ENCODE measurements at regions not wholly inside any gene's neighbourhood (a gene's known extent, or its start where the extent isn't known, plus 50 kb on each side); places are given as distances from the start of the nearest gene placed in this dataset.
A peak's percentile ranks its signal among the peaks of the same experiment; 100 is the strongest.

DNA sequence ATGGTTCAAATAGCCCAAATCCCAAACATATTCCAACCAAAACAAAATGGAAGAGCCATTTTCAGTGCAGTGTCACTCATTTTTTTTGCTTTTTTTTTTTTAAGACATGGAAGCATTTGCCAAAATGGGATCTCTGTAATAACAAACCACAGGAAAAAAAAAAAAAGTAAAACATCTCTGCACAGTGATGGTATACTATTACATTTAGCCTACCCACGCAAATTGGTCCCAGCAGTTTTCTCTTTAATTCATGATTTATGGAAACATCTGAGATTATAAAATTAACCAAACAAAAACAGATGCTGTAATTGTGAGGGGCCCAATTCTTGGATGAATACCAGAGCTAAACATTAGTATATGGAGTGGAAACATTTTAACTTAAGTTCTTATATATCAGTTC is 566.6 kb downstream of the ZNF608 start:
- peak; percentile 58; the same call in 2 of the 3 replicates for ATAC-seq
- TF ChIP-seq SNAI2 (CRISPR knock-in tag; IDR thresholded peaks at IDR 0.05) (no peak), TCF4 (CRISPR knock-in tag; IDR thresholded peaks at IDR 0.05; ENCODE audit: borderline replicate concordance) (peak; percentile 88), OSR1 (CRISPR knock-in tag; IDR thresholded peaks at IDR 0.05) (no peak), ZC3H10 (CRISPR knock-in tag; IDR thresholded peaks at IDR 0.05) (no peak), CSDC2 (CRISPR knock-in tag; IDR thresholded peaks at IDR 0.05) (no peak), BACH2 (CRISPR knock-in tag; IDR thresholded peaks at IDR 0.05; ENCODE audit: borderline replicate concordance) (no peak), PPARA (CRISPR knock-in tag; IDR thresholded peaks at IDR 0.05; ENCODE audit: borderline replicate concordance) (no peak), ESRRG (CRISPR knock-in tag; IDR thresholded peaks at IDR 0.05) (no peak), RARB (CRISPR knock-in tag; IDR thresholded peaks at IDR 0.05) (no peak), ISL1 (CRISPR knock-in tag; IDR thresholded peaks at IDR 0.05) (peak; percentile 41; the same call in 1 of the 2 replicates)
- TF ChIP-seq, protein P1, sequence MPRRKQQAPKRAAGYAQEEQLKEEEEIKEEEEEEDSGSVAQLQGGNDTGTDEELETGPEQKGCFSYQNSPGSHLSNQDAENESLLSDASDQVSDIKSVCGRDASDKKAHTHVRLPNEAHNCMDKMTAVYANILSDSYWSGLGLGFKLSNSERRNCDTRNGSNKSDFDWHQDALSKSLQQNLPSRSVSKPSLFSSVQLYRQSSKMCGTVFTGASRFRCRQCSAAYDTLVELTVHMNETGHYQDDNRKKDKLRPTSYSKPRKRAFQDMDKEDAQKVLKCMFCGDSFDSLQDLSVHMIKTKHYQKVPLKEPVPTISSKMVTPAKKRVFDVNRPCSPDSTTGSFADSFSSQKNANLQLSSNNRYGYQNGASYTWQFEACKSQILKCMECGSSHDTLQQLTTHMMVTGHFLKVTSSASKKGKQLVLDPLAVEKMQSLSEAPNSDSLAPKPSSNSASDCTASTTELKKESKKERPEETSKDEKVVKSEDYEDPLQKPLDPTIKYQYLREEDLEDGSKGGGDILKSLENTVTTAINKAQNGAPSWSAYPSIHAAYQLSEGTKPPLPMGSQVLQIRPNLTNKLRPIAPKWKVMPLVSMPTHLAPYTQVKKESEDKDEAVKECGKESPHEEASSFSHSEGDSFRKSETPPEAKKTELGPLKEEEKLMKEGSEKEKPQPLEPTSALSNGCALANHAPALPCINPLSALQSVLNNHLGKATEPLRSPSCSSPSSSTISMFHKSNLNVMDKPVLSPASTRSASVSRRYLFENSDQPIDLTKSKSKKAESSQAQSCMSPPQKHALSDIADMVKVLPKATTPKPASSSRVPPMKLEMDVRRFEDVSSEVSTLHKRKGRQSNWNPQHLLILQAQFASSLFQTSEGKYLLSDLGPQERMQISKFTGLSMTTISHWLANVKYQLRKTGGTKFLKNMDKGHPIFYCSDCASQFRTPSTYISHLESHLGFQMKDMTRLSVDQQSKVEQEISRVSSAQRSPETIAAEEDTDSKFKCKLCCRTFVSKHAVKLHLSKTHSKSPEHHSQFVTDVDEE (CRISPR knock-in tag; IDR thresholded peaks at IDR 0.05) = peak; percentile 52; the same call in 1 of the 2 replicates
- TF ChIP-seq, protein P2, sequence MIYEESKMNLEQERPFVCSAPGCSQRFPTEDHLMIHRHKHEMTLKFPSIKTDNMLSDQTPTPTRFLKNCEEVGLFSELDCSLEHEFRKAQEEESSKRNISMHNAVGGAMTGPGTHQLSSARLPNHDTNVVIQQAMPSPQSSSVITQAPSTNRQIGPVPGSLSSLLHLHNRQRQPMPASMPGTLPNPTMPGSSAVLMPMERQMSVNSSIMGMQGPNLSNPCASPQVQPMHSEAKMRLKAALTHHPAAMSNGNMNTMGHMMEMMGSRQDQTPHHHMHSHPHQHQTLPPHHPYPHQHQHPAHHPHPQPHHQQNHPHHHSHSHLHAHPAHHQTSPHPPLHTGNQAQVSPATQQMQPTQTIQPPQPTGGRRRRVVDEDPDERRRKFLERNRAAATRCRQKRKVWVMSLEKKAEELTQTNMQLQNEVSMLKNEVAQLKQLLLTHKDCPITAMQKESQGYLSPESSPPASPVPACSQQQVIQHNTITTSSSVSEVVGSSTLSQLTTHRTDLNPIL (CRISPR knock-in tag; IDR thresholded peaks at IDR 0.05; ENCODE audit: low read depth) = no peak
- TF ChIP-seq, protein P3, sequence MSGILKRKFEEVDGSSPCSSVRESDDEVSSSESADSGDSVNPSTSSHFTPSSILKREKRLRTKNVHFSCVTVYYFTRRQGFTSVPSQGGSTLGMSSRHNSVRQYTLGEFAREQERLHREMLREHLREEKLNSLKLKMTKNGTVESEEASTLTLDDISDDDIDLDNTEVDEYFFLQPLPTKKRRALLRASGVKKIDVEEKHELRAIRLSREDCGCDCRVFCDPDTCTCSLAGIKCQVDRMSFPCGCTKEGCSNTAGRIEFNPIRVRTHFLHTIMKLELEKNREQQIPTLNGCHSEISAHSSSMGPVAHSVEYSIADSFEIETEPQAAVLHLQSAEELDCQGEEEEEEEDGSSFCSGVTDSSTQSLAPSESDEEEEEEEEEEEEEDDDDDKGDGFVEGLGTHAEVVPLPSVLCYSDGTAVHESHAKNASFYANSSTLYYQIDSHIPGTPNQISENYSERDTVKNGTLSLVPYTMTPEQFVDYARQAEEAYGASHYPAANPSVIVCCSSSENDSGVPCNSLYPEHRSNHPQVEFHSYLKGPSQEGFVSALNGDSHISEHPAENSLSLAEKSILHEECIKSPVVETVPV (CRISPR knock-in tag; IDR thresholded peaks at IDR 0.05) = no peak
- TF ChIP-seq, protein P4, sequence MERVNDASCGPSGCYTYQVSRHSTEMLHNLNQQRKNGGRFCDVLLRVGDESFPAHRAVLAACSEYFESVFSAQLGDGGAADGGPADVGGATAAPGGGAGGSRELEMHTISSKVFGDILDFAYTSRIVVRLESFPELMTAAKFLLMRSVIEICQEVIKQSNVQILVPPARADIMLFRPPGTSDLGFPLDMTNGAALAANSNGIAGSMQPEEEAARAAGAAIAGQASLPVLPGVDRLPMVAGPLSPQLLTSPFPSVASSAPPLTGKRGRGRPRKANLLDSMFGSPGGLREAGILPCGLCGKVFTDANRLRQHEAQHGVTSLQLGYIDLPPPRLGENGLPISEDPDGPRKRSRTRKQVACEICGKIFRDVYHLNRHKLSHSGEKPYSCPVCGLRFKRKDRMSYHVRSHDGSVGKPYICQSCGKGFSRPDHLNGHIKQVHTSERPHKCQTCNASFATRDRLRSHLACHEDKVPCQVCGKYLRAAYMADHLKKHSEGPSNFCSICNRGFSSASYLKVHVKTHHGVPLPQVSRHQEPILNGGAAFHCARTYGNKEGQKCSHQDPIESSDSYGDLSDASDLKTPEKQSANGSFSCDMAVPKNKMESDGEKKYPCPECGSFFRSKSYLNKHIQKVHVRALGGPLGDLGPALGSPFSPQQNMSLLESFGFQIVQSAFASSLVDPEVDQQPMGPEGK (CRISPR knock-in tag; IDR thresholded peaks at IDR 0.05; ENCODE audit: borderline replicate concordance) = no peak

DNA sequence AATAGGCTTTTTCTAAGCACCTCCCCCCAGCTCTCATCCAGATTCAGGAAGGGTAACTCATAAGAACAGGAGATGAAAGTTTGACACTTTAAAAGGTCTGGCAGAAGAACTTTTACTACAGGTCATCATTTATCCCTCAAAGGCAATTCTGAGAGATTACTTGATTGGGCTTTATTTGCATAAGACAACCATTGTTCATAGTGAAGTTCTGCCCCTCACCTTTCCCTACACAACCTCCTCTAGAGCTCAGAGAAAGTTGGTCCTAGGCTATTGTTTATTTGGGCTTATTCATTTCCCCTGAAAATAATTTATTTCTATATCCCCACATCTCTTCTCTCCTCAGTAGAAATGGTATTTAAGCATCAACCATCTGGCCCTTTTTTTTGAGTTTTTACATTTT is 568.4 kb downstream of the ZNF608 start:
- no peak for TF ChIP-seq BACH2 (CRISPR knock-in tag; IDR thresholded peaks at IDR 0.05; ENCODE audit: borderline replicate concordance)
- TF ChIP-seq, protein P1 (CRISPR knock-in tag; IDR thresholded peaks at IDR 0.05) = no peak
- no peak for TF ChIP-seq ZFP30 (CRISPR knock-in tag; IDR thresholded peaks at IDR 0.05)
- no peak for TF ChIP-seq PPARA (CRISPR knock-in tag; IDR thresholded peaks at IDR 0.05; ENCODE audit: borderline replicate concordance)
- TF ChIP-seq ARNTL (CRISPR knock-in tag; IDR thresholded peaks at IDR 0.05; ENCODE audit: borderline replicate concordance, low read depth) = no peak
- TF ChIP-seq SNAI2 (CRISPR knock-in tag; IDR thresholded peaks at IDR 0.05) = no peak
- TF ChIP-seq ISL1 (CRISPR knock-in tag; IDR thresholded peaks at IDR 0.05) = no peak
- TF ChIP-seq OSR1 (CRISPR knock-in tag; IDR thresholded peaks at IDR 0.05) = no peak
- TF ChIP-seq ZNF565 (CRISPR knock-in tag; conservative IDR thresholded peaks at IDR 0.05; ENCODE audit: low read depth) = no peak
- TF ChIP-seq, protein P4 (CRISPR knock-in tag; IDR thresholded peaks at IDR 0.05; ENCODE audit: borderline replicate concordance) = no peak
- no peak for TF ChIP-seq CSDC2 (CRISPR knock-in tag; IDR thresholded peaks at IDR 0.05)
- TF ChIP-seq, protein P3 (CRISPR knock-in tag; IDR thresholded peaks at IDR 0.05) = no peak
- TF ChIP-seq, protein P5, sequence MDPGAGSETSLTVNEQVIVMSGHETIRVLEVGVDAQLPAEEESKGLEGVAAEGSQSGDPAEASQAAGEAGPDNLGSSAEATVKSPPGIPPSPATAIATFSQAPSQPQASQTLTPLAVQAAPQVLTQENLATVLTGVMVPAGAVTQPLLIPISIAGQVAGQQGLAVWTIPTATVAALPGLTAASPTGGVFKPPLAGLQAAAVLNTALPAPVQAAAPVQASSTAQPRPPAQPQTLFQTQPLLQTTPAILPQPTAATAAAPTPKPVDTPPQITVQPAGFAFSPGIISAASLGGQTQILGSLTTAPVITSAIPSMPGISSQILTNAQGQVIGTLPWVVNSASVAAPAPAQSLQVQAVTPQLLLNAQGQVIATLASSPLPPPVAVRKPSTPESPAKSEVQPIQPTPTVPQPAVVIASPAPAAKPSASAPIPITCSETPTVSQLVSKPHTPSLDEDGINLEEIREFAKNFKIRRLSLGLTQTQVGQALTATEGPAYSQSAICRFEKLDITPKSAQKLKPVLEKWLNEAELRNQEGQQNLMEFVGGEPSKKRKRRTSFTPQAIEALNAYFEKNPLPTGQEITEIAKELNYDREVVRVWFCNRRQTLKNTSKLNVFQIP (CRISPR knock-in tag; IDR thresholded peaks at IDR 0.05; ENCODE audit: borderline replicate concordance, low read depth) = no peak
- TF ChIP-seq GLIS3 (CRISPR knock-in tag; IDR thresholded peaks at IDR 0.05) = no peak
- no peak for TF ChIP-seq ZNF70 (CRISPR knock-in tag; IDR thresholded peaks at IDR 0.05)
- TF ChIP-seq TOX (CRISPR knock-in tag; IDR thresholded peaks at IDR 0.05; ENCODE audit: borderline replicate concordance) = no peak
- no peak for TF ChIP-seq ZNF8 (CRISPR knock-in tag; IDR thresholded peaks at IDR 0.05)
- no peak for TF ChIP-seq ZFP3 (CRISPR knock-in tag; IDR thresholded peaks at IDR 0.05)
- TF ChIP-seq ESRRG (CRISPR knock-in tag; IDR thresholded peaks at IDR 0.05) = no peak
- ATAC-seq = no peak
